Left forelimb (tissue), 1 donor: ENCODE measurements at regions not wholly inside any gene's neighbourhood (a gene's known extent, or its start where the extent isn't known, plus 50 kb on each side); places are given as distances from the start of the nearest gene placed in this dataset.
"Not testable (repeated sequence)": the region's sequence is repeated elsewhere in the genome, so short reads cannot be mapped to it uniquely, and the experiment has no call there.

Experiments
- DNase-seq: peaks from one replicate; pipeline ENCODE4 v3.0.0-alpha.2; 2018; ENCODE audit warnings: low spot score

- no peak for DNase-seq
Observed at GRCh38 chr5:117144086-117144485, 569.5 kb upstream of the SEMA6A start.

GRCh38 chr5:117143406-117143805 lies 568.8 kb upstream of the SEMA6A start:
- DNase-seq, result no peak

- no peak for DNase-seq
Observed at GRCh38 chr5:117138523-117138922, 563.9 kb upstream of the SEMA6A start.

GRCh38 chr5:117135851-117136250 lies 561.2 kb upstream of the SEMA6A start:
- DNase-seq, result no peak

GRCh38 chr5:117133198-117133597 lies 558.6 kb upstream of the SEMA6A start:
- DNase-seq, result no peak

- no peak for DNase-seq
Observed at GRCh38 chr5:117131876-117132275, 557.3 kb upstream of the SEMA6A start.

GRCh38 chr5:117131048-117131679 lies 556.5 kb upstream of the SEMA6A start:
- no peak for DNase-seq

- no peak for DNase-seq
Observed at GRCh38 chr5:117118499-117118898, 543.9 kb upstream of the SEMA6A start.

GRCh38 chr5:117117314-117117713 lies 542.7 kb upstream of the SEMA6A start:
- not testable (repeated sequence) for DNase-seq

- no peak for DNase-seq
Observed at GRCh38 chr5:117110548-117110947, 535.9 kb upstream of the SEMA6A start.

- no peak for DNase-seq
Observed at GRCh38 chr5:117107859-117108258, 533.2 kb upstream of the SEMA6A start.

- no peak for DNase-seq
Observed at GRCh38 chr5:117103703-117104102, 529.1 kb upstream of the SEMA6A start.

GRCh38 chr5:117102591-117102990 lies 528.0 kb upstream of the SEMA6A start:
- no peak for DNase-seq

GRCh38 chr5:117100176-117100575 lies 525.6 kb upstream of the SEMA6A start:
- DNase-seq, result no peak

- no peak for DNase-seq
Observed at GRCh38 chr5:117098094-117098493, 523.5 kb upstream of the SEMA6A start.

GRCh38 chr5:117095346-117096332 lies 521.0 kb upstream of the SEMA6A start:
- no peak for DNase-seq

- DNase-seq, result no peak
Observed at GRCh38 chr5:117094114-117094815, 519.6 kb upstream of the SEMA6A start.

GRCh38 chr5:117093653-117094052 lies 519.0 kb upstream of the SEMA6A start:
- DNase-seq, result no peak

GRCh38 chr5:117089001-117089400 lies 514.4 kb upstream of the SEMA6A start:
- no peak for DNase-seq

GRCh38 chr5:117088176-117088575 lies 513.6 kb upstream of the SEMA6A start:
- DNase-seq, result no peak

- DNase-seq, result no peak
Observed at GRCh38 chr5:117084067-117084466, 509.4 kb upstream of the SEMA6A start.

GRCh38 chr5:117082977-117083376 lies 508.4 kb upstream of the SEMA6A start:
- no peak for DNase-seq

GRCh38 chr5:117077142-117077541 lies 502.5 kb upstream of the SEMA6A start:
- no peak for DNase-seq
